WTC11 (cell line): ENCODE measurements at regions not wholly inside any gene's neighbourhood (a gene's known extent, or its start where the extent isn't known, plus 50 kb on each side); places are given as distances from the start of the nearest gene placed in this dataset.

Experiments used
- ATAC-seq: fragments of 200-7000 bp; cut with Tn5 transposase; 2 replicates; pipeline ENCODE4 v1.10.0; 2021; ENCODE audit warnings: mild to moderate bottlenecking, moderate library complexity
- CTCF ChIA-PET: fragments of 300-600 bp; sonication (Branson Sonifier 250); formaldehyde crosslinking; loops from one replicate; lab custom pipeline; 2021; ENCODE audit warnings: antibody characterized with exemption; lab: Charles Lee
- POLR2A ChIA-PET: fragments of 350-600 bp; sonication (Branson Sonifier 250); formaldehyde crosslinking; loops from one replicate; lab custom pipeline; 2021; ENCODE audit warnings: antibody characterized with exemption; lab: Charles Lee
- DNase-seq: peaks from one replicate; pipeline ENCODE4 v3.0.0; 2021; ENCODE audit warnings: low spot score
- H3K27ac Mint-ChIP-seq: 2 replicates; pipeline ENCODE4 v1.8.0; 2021; ENCODE audit warnings: mixed read lengths
- H3K27me3 Mint-ChIP-seq: 2 replicates; pipeline ENCODE4 v1.8.0; 2021; ENCODE audit warnings: low read depth, mild to moderate bottlenecking, moderate library complexity, mixed read lengths
- H3K36me3 Mint-ChIP-seq: 2 replicates; pipeline ENCODE4 v1.8.0; 2021; ENCODE audit warnings: mixed read lengths
- H3K4me1 Mint-ChIP-seq: 2 replicates; pipeline ENCODE4 v1.8.0; 2022; ENCODE audit warnings: mixed read lengths
- H3K4me3 Mint-ChIP-seq: 2 replicates; pipeline ENCODE4 v1.8.0; 2021; ENCODE audit warnings: mild to moderate bottlenecking, moderate library complexity, mixed read lengths
- H3K9me3 Mint-ChIP-seq: 2 replicates; pipeline ENCODE4 v1.8.0; 2021; ENCODE audit warnings: mixed read lengths
- CBFB ChIP-seq: sonication (generic); formaldehyde crosslinking; IDR thresholded peaks from 2 replicates; pipeline ENCODE4 v1.8.1; 2022; ENCODE audit warnings: mild to moderate bottlenecking, low read depth, missing genetic modification reagents
- HMGA2 ChIP-seq: fragments of 250-450 bp; sonication (Bioruptor Pico); IDR thresholded peaks from 2 replicates; pipeline ENCODE4 v1.4.0; 2021; ENCODE audit warnings: mild to moderate bottlenecking, moderate library complexity
- JUN ChIP-seq: sonication (generic); formaldehyde crosslinking; IDR thresholded peaks from 2 replicates; pipeline ENCODE4 v1.8.0; 2023; ENCODE audit warnings: mild to moderate bottlenecking, missing genetic modification reagents
- OVOL2 ChIP-seq: fragments of 250-450 bp; sonication (Bioruptor Pico); IDR thresholded peaks from 2 replicates; pipeline ENCODE4 v1.9.0; 2021; ENCODE audit warnings: mild to moderate bottlenecking, borderline replicate concordance
- SP1 ChIP-seq: sonication (generic); formaldehyde crosslinking; conservative IDR thresholded peaks from 2 replicates; pipeline ENCODE4 v1.8.1; 2022; ENCODE audit warnings: missing genetic modification reagents
- ZBTB21 ChIP-seq: sonication (generic); formaldehyde crosslinking; IDR thresholded peaks from 2 replicates; pipeline ENCODE4 v1.8.1; 2023; ENCODE audit warnings: mild to moderate bottlenecking, missing genetic modification reagents, borderline replicate concordance
- ZNF232 ChIP-seq: sonication (generic); formaldehyde crosslinking; IDR thresholded peaks from 2 replicates; pipeline ENCODE4 v1.8.0; 2022; ENCODE audit warnings: mild to moderate bottlenecking, missing genetic modification reagents
- ZNF416 ChIP-seq: fragments of 250-450 bp; sonication (Bioruptor Pico); IDR thresholded peaks from 2 replicates; pipeline ENCODE4 v1.9.0; 2021; ENCODE audit warnings: mild to moderate bottlenecking, inconsistent platforms
- ZNF423 ChIP-seq: fragments of 250-450 bp; sonication (Bioruptor Pico); IDR thresholded peaks from 2 replicates; pipeline ENCODE4 v2.1.2; 2022; ENCODE audit warnings: mild to moderate bottlenecking, moderate library complexity
- TF ChIP-seq, protein P1 (sequence below): sonication (generic); formaldehyde crosslinking; IDR thresholded peaks from 2 replicates; pipeline ENCODE4 v1.8.1; 2022; ENCODE audit warnings: low read depth, missing genetic modification reagents, borderline replicate concordance
- TF ChIP-seq, protein P2 (sequence below): sonication (generic); formaldehyde crosslinking; IDR thresholded peaks from 2 replicates; pipeline ENCODE4 v1.8.0; 2022; ENCODE audit warnings: missing genetic modification reagents
- TF ChIP-seq, protein P3 (sequence below): sonication (generic); formaldehyde crosslinking; conservative IDR thresholded peaks from 2 replicates; pipeline ENCODE4 v1.8.1; 2023; ENCODE audit warnings: mild to moderate bottlenecking, low read depth, missing genetic modification reagents, moderate library complexity
- TF ChIP-seq, protein P4 (sequence below): sonication (generic); formaldehyde crosslinking; conservative IDR thresholded peaks from 2 replicates; pipeline ENCODE4 v1.8.1; 2022; ENCODE audit warnings: mild to moderate bottlenecking, missing genetic modification reagents
- TF ChIP-seq, protein P5 (sequence below): sonication (generic); formaldehyde crosslinking; IDR thresholded peaks from 2 replicates; pipeline ENCODE4 v1.8.1; 2023; ENCODE audit warnings: mild to moderate bottlenecking, missing genetic modification reagents, moderate library complexity
- TF ChIP-seq, protein P6 (sequence below): sonication (generic); formaldehyde crosslinking; IDR thresholded peaks from 2 replicates; pipeline ENCODE4 v1.8.1; 2023; ENCODE audit warnings: mild to moderate bottlenecking, missing genetic modification reagents
- TF ChIP-seq, protein P7 (sequence below): sonication (generic); formaldehyde crosslinking; IDR thresholded peaks from 2 replicates; pipeline ENCODE4 v1.8.1; 2023; ENCODE audit warnings: mild to moderate bottlenecking, moderate library complexity, missing genetic modification reagents
- TF ChIP-seq, protein P8 (sequence below): sonication (generic); formaldehyde crosslinking; IDR thresholded peaks from 2 replicates; pipeline ENCODE4 v1.8.0; 2022; ENCODE audit warnings: mild to moderate bottlenecking, missing genetic modification reagents
- TF ChIP-seq, protein P9 (sequence below): sonication (generic); formaldehyde crosslinking; IDR thresholded peaks from 2 replicates; pipeline ENCODE4 v1.8.1; 2022; ENCODE audit warnings: missing genetic modification reagents, borderline replicate concordance

DNA sequence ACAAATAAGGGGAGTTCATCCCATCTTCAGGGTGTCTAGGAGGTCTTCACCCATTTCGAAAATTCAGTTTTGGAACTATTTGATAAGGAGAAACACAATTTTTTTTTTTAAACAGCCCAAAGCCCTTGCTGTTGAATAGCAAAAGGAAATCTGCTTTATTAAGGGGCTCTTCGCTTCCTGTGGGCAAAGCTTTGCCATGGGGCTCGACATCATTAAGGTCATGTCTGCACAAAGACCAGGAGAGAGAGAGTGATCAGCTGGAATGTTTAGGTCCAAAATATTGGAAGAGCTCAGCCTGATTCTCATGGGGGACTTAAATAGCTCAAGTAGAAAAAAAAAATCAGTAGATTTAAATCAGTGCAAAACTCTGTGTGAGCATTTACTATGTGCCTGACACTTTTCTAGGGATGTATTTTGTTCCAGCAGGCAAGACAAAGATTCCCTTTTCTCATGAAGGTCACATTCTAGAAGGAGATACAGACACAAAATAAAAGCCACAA lies 564.6 kb upstream of the KLF4 start:
- Mint-ChIP-seq H3K27me3 (peaks cover 21% of the 10 kb centered on the region), H3K4me1 (peaks cover 34% of the 10 kb centered on the region), H3K27ac (no peak overlapping the region), H3K36me3 (no peaks in the 10 kb centered on the region), H3K9me3 (no peaks in the 10 kb centered on the region), H3K4me3 (no peak overlapping the region)
- no peak for TF ChIP-seq SP1 (CRISPR knock-in tag)
- TF ChIP-seq, protein P1, sequence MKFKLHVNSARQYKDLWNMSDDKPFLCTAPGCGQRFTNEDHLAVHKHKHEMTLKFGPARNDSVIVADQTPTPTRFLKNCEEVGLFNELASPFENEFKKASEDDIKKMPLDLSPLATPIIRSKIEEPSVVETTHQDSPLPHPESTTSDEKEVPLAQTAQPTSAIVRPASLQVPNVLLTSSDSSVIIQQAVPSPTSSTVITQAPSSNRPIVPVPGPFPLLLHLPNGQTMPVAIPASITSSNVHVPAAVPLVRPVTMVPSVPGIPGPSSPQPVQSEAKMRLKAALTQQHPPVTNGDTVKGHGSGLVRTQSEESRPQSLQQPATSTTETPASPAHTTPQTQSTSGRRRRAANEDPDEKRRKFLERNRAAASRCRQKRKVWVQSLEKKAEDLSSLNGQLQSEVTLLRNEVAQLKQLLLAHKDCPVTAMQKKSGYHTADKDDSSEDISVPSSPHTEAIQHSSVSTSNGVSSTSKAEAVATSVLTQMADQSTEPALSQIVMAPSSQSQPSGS: no peak
- TF ChIP-seq, protein P2, sequence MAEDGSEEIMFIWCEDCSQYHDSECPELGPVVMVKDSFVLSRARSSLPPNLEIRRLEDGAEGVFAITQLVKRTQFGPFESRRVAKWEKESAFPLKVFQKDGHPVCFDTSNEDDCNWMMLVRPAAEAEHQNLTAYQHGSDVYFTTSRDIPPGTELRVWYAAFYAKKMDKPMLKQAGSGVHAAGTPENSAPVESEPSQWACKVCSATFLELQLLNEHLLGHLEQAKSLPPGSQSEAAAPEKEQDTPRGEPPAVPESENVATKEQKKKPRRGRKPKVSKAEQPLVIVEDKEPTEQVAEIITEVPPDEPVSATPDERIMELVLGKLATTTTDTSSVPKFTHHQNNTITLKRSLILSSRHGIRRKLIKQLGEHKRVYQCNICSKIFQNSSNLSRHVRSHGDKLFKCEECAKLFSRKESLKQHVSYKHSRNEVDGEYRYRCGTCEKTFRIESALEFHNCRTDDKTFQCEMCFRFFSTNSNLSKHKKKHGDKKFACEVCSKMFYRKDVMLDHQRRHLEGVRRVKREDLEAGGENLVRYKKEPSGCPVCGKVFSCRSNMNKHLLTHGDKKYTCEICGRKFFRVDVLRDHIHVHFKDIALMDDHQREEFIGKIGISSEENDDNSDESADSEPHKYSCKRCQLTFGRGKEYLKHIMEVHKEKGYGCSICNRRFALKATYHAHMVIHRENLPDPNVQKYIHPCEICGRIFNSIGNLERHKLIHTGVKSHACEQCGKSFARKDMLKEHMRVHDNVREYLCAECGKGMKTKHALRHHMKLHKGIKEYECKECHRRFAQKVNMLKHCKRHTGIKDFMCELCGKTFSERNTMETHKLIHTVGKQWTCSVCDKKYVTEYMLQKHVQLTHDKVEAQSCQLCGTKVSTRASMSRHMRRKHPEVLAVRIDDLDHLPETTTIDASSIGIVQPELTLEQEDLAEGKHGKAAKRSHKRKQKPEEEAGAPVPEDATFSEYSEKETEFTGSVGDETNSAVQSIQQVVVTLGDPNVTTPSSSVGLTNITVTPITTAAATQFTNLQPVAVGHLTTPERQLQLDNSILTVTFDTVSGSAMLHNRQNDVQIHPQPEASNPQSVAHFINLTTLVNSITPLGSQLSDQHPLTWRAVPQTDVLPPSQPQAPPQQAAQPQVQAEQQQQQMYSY (CRISPR knock-in tag): no peak
- TF ChIP-seq, protein P3, sequence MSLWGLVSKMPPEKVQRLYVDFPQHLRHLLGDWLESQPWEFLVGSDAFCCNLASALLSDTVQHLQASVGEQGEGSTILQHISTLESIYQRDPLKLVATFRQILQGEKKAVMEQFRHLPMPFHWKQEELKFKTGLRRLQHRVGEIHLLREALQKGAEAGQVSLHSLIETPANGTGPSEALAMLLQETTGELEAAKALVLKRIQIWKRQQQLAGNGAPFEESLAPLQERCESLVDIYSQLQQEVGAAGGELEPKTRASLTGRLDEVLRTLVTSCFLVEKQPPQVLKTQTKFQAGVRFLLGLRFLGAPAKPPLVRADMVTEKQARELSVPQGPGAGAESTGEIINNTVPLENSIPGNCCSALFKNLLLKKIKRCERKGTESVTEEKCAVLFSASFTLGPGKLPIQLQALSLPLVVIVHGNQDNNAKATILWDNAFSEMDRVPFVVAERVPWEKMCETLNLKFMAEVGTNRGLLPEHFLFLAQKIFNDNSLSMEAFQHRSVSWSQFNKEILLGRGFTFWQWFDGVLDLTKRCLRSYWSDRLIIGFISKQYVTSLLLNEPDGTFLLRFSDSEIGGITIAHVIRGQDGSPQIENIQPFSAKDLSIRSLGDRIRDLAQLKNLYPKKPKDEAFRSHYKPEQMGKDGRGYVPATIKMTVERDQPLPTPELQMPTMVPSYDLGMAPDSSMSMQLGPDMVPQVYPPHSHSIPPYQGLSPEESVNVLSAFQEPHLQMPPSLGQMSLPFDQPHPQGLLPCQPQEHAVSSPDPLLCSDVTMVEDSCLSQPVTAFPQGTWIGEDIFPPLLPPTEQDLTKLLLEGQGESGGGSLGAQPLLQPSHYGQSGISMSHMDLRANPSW (CRISPR knock-in tag): no peak
- TF ChIP-seq, protein P4, sequence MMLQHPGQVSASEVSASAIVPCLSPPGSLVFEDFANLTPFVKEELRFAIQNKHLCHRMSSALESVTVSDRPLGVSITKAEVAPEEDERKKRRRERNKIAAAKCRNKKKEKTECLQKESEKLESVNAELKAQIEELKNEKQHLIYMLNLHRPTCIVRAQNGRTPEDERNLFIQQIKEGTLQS (CRISPR knock-in tag): no peak
- TF ChIP-seq, protein P5, sequence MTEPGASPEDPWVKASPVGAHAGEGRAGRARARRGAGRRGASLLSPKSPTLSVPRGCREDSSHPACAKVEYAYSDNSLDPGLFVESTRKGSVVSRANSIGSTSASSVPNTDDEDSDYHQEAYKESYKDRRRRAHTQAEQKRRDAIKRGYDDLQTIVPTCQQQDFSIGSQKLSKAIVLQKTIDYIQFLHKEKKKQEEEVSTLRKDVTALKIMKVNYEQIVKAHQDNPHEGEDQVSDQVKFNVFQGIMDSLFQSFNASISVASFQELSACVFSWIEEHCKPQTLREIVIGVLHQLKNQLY (CRISPR knock-in tag): no peak
- TF ChIP-seq ZBTB21 (CRISPR knock-in tag): no peak
- TF ChIP-seq OVOL2 (CRISPR knock-in tag): no peak
- ATAC-seq (no peak), DNase-seq (no peak)
- ChIA-PET CTCF (no interaction called here), POLR2A (no interaction called here)

DNA sequence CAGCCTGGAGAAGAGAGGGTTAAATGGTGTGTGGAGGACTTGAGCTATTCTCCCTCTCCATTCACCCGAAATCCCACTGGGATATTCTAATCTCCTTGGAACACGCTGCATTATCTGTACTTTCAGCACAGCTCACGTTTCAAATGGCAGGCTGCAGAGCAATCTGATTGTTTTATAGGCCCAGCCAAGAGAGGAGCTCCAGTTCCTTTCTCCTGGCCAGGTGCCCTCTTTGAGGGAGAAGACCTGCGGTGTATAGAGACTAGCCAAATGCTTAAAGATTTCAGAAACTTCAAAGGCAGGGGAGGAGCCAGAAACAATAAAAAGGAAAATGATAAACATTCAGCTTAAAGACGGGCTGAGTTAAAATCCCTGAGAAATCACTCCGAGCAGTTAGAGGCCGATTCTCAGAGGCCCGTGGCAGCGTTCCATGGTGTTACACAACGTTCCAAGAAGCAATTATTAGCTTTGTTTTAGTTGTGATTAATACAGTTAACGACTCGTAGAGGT lies 564.0 kb upstream of the KLF4 start:
- no peak overlapping the region for H3K27ac Mint-ChIP-seq
- no peak overlapping the region for H3K4me3 Mint-ChIP-seq
- peaks cover 21% of the 10 kb centered on the region for H3K27me3 Mint-ChIP-seq
- ATAC-seq (no peak; the same call in 1 of the 2 replicates), DNase-seq (no peak)
- H3K36me3 Mint-ChIP-seq: no peaks in the 10 kb centered on the region
- peaks cover 35% of the 10 kb centered on the region for H3K4me1 Mint-ChIP-seq
- POLR2A ChIA-PET: no interaction called here
- no peaks in the 10 kb centered on the region for H3K9me3 Mint-ChIP-seq
- CTCF ChIA-PET: no interaction called here
- TF ChIP-seq, protein P6, sequence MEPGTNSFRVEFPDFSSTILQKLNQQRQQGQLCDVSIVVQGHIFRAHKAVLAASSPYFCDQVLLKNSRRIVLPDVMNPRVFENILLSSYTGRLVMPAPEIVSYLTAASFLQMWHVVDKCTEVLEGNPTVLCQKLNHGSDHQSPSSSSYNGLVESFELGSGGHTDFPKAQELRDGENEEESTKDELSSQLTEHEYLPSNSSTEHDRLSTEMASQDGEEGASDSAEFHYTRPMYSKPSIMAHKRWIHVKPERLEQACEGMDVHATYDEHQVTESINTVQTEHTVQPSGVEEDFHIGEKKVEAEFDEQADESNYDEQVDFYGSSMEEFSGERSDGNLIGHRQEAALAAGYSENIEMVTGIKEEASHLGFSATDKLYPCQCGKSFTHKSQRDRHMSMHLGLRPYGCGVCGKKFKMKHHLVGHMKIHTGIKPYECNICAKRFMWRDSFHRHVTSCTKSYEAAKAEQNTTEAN (CRISPR knock-in tag): no peak
- TF ChIP-seq ZNF232 (CRISPR knock-in tag): no peak
- TF ChIP-seq, protein P7, sequence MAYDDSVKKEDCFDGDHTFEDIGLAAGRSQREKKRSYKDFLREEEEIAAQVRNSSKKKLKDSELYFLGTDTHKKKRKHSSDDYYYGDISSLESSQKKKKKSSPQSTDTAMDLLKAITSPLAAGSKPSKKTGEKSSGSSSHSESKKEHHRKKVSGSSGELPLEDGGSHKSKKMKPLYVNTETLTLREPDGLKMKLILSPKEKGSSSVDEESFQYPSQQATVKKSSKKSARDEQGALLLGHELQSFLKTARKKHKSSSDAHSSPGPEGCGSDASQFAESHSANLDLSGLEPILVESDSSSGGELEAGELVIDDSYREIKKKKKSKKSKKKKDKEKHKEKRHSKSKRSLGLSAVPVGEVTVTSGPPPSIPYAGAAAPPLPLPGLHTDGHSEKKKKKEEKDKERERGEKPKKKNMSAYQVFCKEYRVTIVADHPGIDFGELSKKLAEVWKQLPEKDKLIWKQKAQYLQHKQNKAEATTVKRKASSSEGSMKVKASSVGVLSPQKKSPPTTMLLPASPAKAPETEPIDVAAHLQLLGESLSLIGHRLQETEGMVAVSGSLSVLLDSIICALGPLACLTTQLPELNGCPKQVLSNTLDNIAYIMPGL (CRISPR knock-in tag): no peak
- no peak for TF ChIP-seq ZNF416 (CRISPR knock-in tag)
- no peak for TF ChIP-seq ZBTB21 (CRISPR knock-in tag)
- TF ChIP-seq ZNF423 (CRISPR knock-in tag): no peak
- no peak for TF ChIP-seq CBFB (CRISPR knock-in tag)
- TF ChIP-seq JUN (CRISPR knock-in tag): no peak
- TF ChIP-seq, protein P8, sequence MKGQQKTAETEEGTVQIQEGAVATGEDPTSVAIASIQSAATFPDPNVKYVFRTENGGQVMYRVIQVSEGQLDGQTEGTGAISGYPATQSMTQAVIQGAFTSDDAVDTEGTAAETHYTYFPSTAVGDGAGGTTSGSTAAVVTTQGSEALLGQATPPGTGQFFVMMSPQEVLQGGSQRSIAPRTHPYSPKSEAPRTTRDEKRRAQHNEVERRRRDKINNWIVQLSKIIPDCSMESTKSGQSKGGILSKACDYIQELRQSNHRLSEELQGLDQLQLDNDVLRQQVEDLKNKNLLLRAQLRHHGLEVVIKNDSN: no peak
- TF ChIP-seq, protein P9, sequence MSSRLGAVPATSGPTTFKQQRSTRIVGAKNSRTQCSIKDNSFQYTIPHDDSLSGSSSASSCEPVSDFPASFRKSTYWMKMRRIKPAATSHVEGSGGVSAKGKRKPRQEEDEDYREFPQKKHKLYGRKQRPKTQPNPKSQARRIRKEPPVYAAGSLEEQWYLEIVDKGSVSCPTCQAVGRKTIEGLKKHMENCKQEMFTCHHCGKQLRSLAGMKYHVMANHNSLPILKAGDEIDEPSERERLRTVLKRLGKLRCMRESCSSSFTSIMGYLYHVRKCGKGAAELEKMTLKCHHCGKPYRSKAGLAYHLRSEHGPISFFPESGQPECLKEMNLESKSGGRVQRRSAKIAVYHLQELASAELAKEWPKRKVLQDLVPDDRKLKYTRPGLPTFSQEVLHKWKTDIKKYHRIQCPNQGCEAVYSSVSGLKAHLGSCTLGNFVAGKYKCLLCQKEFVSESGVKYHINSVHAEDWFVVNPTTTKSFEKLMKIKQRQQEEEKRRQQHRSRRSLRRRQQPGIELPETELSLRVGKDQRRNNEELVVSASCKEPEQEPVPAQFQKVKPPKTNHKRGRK (CRISPR knock-in tag): no peak
- no peak for TF ChIP-seq HMGA2 (CRISPR knock-in tag)
